Loucy (cell line): ENCODE measurements at regions not wholly inside any gene's neighbourhood (a gene's known extent, or its start where the extent isn't known, plus 50 kb on each side); places are given as distances from the start of the nearest gene placed in this dataset.

Source experiments
- H2AFZ ChIP-seq: fragments of 200-600 bp; sonication (generic); 2 replicates; pipeline ENCODE4 v1.6.0; 2016; ENCODE audit warnings: antibody characterized with exemption, mild to moderate bottlenecking, low read length, moderate library complexity
- H3F3A ChIP-seq: fragments of 200-600 bp; 2 replicates; pipeline ENCODE4 v1.6.0; 2016; ENCODE audit warnings: antibody characterized with exemption, low read depth, mild to moderate bottlenecking
- H3K27me3 ChIP-seq: fragments of 200-600 bp; sonication (generic); 2 replicates; pipeline ENCODE4 v1.6.1; 2014; ENCODE audit warnings: low read length, mild to moderate bottlenecking; ENCODE audit not compliant: insufficient read depth, poor library complexity, severe bottlenecking
- H3K36me3 ChIP-seq: fragments of 200-600 bp; sonication (generic); 2 replicates; pipeline ENCODE4 v1.6.1; 2016; ENCODE audit warnings: low read length; ENCODE audit not compliant: insufficient read depth
- H3K4me1 ChIP-seq: fragments of 200-600 bp; sonication (generic); 2 replicates; pipeline ENCODE4 v1.5.1; 2014; ENCODE audit warnings: low read length, mild to moderate bottlenecking; ENCODE audit not compliant: insufficient read depth, poor library complexity, severe bottlenecking
- H3K4me2 ChIP-seq: fragments of 200-600 bp; sonication (generic); 2 replicates; pipeline ENCODE4 v1.6.0; 2014; ENCODE audit warnings: antibody characterized with exemption, low read length, low read depth, mild to moderate bottlenecking; ENCODE audit not compliant: poor library complexity, severe bottlenecking
- H3K4me3 ChIP-seq: fragments of 200-600 bp; sonication (generic); 2 replicates; pipeline ENCODE4 v1.5.1; 2014; ENCODE audit warnings: low read length, mild to moderate bottlenecking, mixed read lengths; ENCODE audit not compliant: poor library complexity, severe bottlenecking
- H3K79me2 ChIP-seq: fragments of 200-600 bp; sonication (generic); 2 replicates; pipeline ENCODE4 v1.6.1; 2014; ENCODE audit warnings: low read length; ENCODE audit not compliant: insufficient read depth
- H3K9ac ChIP-seq: fragments of 200-600 bp; sonication (generic); 2 replicates; pipeline ENCODE4 v1.6.0; 2014; ENCODE audit warnings: mild to moderate bottlenecking, low read depth, low read length, moderate library complexity; ENCODE audit not compliant: poor library complexity, severe bottlenecking
- H3K9me2 ChIP-seq: fragments of 200-600 bp; sonication (generic); replicated peaks from 2 replicates; pipeline ENCODE4 v1.6.1; 2016; ENCODE audit warnings: low read depth, low read length, mixed read lengths
- H3K9me3 ChIP-seq: fragments of 200-600 bp; sonication (generic); 2 replicates; pipeline ENCODE4 v1.6.1; 2014; ENCODE audit warnings: mild to moderate bottlenecking, antibody characterized with exemption, low read length, low read depth; ENCODE audit not compliant: insufficient read depth
- H4K20me1 ChIP-seq: fragments of 200-600 bp; sonication (generic); 2 replicates; pipeline ENCODE4 v1.6.0; 2014; ENCODE audit warnings: antibody characterized with exemption, low read length, mild to moderate bottlenecking; ENCODE audit not compliant: insufficient read depth, poor library complexity, severe bottlenecking
- CTCF ChIP-seq: fragments of 200-600 bp; sonication (generic); conservative IDR thresholded peaks from 2 replicates; pipeline ENCODE4 v1.5.1; 2014; ENCODE audit warnings: mild to moderate bottlenecking, antibody characterized with exemption, low read length
- EZH2phosphoT487 ChIP-seq: fragments of 200-600 bp; IDR thresholded peaks from 2 replicates; pipeline ENCODE4 v1.6.1; 2018; ENCODE audit warnings: antibody characterized with exemption, mild to moderate bottlenecking, moderate library complexity, borderline replicate concordance

DNA sequence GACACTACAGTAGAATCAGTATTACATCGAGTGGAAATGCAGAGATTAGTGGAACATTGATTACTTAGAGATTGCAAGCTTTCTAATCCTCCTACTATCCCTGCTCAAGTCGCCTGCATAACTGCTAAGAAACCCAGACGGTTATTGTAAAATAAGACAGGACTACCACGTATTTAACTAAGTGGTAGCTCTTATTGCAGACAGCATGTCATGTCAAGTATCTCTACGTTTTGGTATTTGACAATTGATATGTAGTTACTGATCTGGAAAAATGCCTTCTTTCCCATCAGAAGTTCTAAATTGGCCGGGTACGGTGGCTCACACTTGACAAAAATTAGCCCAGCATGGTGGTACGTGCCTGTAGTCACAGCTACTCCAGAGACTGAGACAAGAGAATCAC lies 404.1 kb downstream of the CBLN2 start:
- H3K4me2 ChIP-seq: no peak overlapping the region
- no peak for TF ChIP-seq CTCF
- TF ChIP-seq EZH2phosphoT487: no peak
- H3K4me1 ChIP-seq: no peaks in the 10 kb centered on the region
- H3K9me2 ChIP-seq: no peaks in the 10 kb centered on the region
- no peak overlapping the region for H3K4me3 ChIP-seq
- no peaks in the 10 kb centered on the region for H4K20me1 ChIP-seq
- no peaks in the 10 kb centered on the region for H3K9me3 ChIP-seq
- H3K79me2 ChIP-seq: no peaks in the 10 kb centered on the region
- no peaks in the 10 kb centered on the region for H3F3A ChIP-seq
- no peak overlapping the region for H3K9ac ChIP-seq
- H3K27me3 ChIP-seq: no peaks in the 10 kb centered on the region
- no peaks in the 10 kb centered on the region for H3K36me3 ChIP-seq
- no peak overlapping the region for H2AFZ ChIP-seq

DNA sequence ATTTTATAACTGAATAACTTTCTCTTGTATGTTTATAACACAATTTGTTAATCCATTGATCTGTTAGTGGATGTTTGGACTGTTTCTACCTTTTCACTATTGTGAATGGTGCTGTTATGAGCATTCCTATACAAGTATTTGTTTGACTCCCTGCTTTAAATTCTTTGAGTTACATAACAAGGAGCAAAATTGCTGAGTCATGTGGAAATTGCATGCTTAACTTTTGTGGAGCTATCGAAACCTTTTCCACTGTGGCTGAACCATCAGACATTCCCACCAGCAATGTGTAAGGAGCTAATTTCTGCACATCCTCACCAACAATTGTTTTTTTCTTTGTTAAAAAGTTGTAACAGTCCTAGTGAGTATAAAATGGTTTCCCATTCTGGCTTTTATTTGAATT lies 415.5 kb downstream of the CBLN2 start:
- Histone ChIP-seq H3F3A (no peaks in the 10 kb centered on the region), H4K20me1 (no peaks in the 10 kb centered on the region), H3K9me3 (no peaks in the 10 kb centered on the region), H3K9ac (no peak overlapping the region), H2AFZ (no peak overlapping the region), H3K4me2 (no peak overlapping the region), H3K4me3 (no peak overlapping the region), H3K27me3 (no peaks in the 10 kb centered on the region), H3K79me2 (no peaks in the 10 kb centered on the region), H3K4me1 (no peaks in the 10 kb centered on the region), H3K36me3 (no peaks in the 10 kb centered on the region), H3K9me2 (no peaks in the 10 kb centered on the region)
- TF ChIP-seq CTCF (no peak), EZH2phosphoT487 (no peak)

DNA sequence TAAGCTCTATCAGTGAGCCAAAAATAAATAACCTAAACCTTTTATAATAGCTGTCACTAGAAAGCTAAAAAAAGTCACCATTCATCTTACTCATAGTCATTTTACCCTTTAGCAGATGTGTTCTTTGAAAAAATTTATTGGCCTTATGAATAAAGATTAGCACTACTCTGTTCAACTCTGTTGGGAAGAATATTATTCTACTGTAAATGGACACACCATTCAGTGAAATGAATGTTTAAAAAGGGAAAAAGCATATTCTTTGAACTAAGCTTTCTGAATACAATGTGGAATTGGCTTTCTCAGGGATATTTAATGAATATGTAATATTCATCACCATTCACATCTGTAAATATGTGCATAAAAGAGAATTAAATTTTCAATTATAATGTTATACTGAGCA lies 422.0 kb downstream of the CBLN2 start:
- Histone ChIP-seq H3K4me3 (no peak overlapping the region), H3K9me3 (no peaks in the 10 kb centered on the region), H3K4me1 (no peaks in the 10 kb centered on the region), H3K9ac (no peak overlapping the region), H2AFZ (no peak overlapping the region), H3K9me2 (no peaks in the 10 kb centered on the region), H3K4me2 (no peak overlapping the region), H3F3A (no peaks in the 10 kb centered on the region), H3K79me2 (no peaks in the 10 kb centered on the region), H4K20me1 (no peaks in the 10 kb centered on the region), H3K27me3 (no peaks in the 10 kb centered on the region), H3K36me3 (no peaks in the 10 kb centered on the region)
- TF ChIP-seq CTCF (no peak), EZH2phosphoT487 (no peak)
